ENCODE measurements at regions not wholly inside any gene's neighbourhood (a gene's known extent, or its start where the extent isn't known, plus 50 kb on each side); places are given as distances from the start of the nearest gene placed in this dataset.

DNA sequence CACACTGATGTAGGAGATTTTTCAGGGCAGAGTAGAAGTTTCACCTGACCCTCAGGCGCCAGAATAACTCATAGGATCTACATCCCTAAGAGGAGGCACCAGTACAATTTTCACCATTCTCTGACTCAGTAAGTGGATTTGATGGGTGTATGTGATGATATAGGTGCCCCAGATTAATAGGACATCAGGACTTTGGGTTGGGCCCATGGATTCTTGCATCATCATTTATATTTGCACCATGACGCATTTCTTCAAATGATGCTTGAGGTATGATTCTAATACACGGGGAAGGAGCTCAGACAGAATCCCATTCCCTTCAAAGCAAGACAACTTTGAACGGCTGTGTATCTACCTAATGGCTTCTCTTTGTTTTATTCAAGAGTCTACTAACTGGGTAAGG lies 173.2 kb downstream of the TMEM114 start:
- intact Hi-C loops (cut with DNase I): no loop called here
- no peaks in the 10 kb centered on the region for H3K9me3 ChIP-seq (replicated peaks in 1 of 3)
- H3K36me3 ChIP-seq (replicated peaks in 1 of 2): no peaks in the 10 kb centered on the region
- H3K27me3 ChIP-seq: no peaks in the 10 kb centered on the region
- 65 to 70% (median 69%) methylated on average over 4 of the region's 4 CpGs for WGBS, 4 donors
- H3K4me1 ChIP-seq (replicated peaks in 1 of 2): no peaks in the 10 kb centered on the region
- DNase-seq: no peak
- no peak overlapping the region for H3K27ac ChIP-seq
- TF ChIP-seq POLR2A (IDR thresholded peaks at IDR 0.05): no peak
- TF ChIP-seq, protein P1, sequence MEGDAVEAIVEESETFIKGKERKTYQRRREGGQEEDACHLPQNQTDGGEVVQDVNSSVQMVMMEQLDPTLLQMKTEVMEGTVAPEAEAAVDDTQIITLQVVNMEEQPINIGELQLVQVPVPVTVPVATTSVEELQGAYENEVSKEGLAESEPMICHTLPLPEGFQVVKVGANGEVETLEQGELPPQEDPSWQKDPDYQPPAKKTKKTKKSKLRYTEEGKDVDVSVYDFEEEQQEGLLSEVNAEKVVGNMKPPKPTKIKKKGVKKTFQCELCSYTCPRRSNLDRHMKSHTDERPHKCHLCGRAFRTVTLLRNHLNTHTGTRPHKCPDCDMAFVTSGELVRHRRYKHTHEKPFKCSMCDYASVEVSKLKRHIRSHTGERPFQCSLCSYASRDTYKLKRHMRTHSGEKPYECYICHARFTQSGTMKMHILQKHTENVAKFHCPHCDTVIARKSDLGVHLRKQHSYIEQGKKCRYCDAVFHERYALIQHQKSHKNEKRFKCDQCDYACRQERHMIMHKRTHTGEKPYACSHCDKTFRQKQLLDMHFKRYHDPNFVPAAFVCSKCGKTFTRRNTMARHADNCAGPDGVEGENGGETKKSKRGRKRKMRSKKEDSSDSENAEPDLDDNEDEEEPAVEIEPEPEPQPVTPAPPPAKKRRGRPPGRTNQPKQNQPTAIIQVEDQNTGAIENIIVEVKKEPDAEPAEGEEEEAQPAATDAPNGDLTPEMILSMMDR (IDR thresholded peaks at IDR 0.05): no peak
- no peak overlapping the region for H3K4me3 ChIP-seq

DNA sequence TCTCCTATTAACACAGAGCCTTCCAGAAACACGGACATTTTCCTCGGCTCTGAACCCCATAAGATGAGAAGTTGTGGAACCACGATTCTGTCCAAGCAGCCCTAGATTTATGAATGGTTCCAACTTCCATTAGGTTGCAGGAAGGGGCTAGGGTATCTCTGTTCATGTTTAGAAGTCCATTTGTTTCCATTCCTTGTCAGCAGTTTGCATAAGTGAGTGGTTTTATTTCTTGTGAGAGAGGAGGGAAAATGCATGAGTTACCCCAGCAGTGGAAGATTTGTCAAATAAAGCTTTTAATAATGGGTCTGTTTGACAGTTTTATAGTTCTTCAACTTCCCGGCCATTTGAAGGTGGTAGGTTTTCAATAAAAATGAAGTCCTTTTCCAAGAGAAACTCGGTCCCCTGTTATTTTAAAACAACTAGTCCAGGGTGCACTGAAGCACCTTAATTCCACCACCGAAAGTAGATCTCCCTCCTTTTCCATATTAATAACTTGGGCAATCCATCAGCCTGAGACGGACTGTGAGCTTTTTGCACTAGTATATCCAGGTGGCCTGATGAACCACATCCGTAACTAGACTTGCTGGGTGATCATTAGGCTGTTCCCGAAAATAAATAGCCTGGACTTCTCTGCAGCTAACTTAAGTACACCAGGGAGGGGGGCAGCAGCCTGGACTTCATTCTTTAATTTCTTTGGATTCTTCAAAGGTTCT lies 181.3 kb downstream of the TMEM114 start:
- no peak for DNase-seq
- 36 to 51% (median 41%) methylated on average over 8 to 9 of the region's 9 CpGs for WGBS, 4 donors
- Histone ChIP-seq H3K4me1 (replicated peaks in 1 of 2) (no peaks in the 10 kb centered on the region), H3K27me3 (no peaks in the 10 kb centered on the region), H3K27ac (no peak overlapping the region), H3K9me3 (replicated peaks in 1 of 3) (no peaks in the 10 kb centered on the region), H3K36me3 (replicated peaks in 1 of 2) (no peaks in the 10 kb centered on the region), H3K4me3 (no peak overlapping the region)
- intact Hi-C loops (cut with DNase I): no loop called here
- TF ChIP-seq POLR2A (IDR thresholded peaks at IDR 0.05): no peak
- TF ChIP-seq, protein P1 (IDR thresholded peaks at IDR 0.05): no peak

DNA sequence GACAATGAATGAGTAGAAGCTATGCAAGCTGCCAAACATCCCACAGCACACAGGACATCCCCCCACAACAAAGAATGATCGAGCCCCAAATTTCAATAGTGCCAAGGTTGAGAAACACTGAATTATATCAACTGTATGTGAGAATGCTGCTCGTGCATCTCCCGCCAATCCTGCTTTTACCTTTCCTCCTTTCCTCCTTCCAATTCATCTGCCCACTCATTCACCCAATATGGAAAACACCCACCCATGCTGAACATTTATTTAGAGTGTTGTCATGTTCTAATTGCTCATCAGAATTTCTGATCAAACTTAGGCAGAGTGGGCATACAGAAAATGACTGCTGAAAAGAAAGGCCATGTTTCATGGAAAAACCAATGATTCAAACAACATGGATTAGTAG lies 183.0 kb downstream of the TMEM114 start:
- Histone ChIP-seq H3K36me3 (replicated peaks in 1 of 2) (no peaks in the 10 kb centered on the region), H3K9me3 (replicated peaks in 1 of 3) (no peaks in the 10 kb centered on the region), H3K4me3 (no peak overlapping the region), H3K4me1 (replicated peaks in 1 of 2) (no peaks in the 10 kb centered on the region), H3K27ac (no peak overlapping the region), H3K27me3 (no peaks in the 10 kb centered on the region)
- WGBS, 4 donors: 67 to 80% (median 73%) methylated on average over 3 of the region's 3 CpGs
- intact Hi-C loops (cut with DNase I): no loop called here
- TF ChIP-seq POLR2A (IDR thresholded peaks at IDR 0.05): no peak
- TF ChIP-seq, protein P1 (IDR thresholded peaks at IDR 0.05): no peak
- DNase-seq: no peak

DNA sequence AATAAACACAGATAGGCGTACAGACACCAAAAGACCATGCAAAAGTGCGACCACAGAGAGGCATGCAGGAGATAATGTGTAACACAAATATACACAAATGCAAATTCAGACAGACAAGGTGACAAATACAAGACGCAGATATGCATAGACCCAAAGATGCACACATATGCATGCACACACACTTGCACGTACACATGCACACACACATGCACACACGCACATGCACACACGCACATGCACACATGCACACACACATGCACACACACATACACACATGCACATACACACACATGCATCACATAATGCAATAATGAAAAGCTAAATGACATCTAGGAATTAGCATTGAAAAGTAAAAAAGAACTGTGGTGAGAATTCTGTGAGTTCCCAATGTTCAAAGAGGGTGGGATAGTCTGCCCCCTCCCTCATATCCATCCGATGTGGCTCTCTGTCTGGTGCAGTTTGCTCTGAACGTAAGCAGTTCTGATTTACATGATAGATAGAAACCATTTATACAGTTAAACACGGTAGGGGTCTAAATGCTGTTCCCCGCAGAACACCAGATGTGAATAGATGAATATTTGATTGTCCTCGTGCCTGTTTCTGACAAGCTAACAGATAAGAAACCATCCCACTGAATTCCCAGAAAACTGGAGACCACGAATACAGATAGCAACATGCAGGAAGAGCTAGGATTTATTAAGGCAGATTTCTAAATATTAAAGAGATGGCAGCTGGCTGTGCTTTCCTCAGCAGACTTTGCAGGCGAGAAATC lies 186.1 kb downstream of the TMEM114 start:
- no peak for TF ChIP-seq POLR2A (IDR thresholded peaks at IDR 0.05)
- TF ChIP-seq, protein P1 (IDR thresholded peaks at IDR 0.05): no peak
- H3K36me3 ChIP-seq (replicated peaks in 1 of 2): no peaks in the 10 kb centered on the region
- no peaks in the 10 kb centered on the region for H3K9me3 ChIP-seq (replicated peaks in 1 of 3)
- H3K27me3 ChIP-seq: no peaks in the 10 kb centered on the region
- no peak overlapping the region for H3K4me3 ChIP-seq
- H3K4me1 ChIP-seq (replicated peaks in 1 of 2): no peaks in the 10 kb centered on the region
- no peak overlapping the region for H3K27ac ChIP-seq
- WGBS, 4 donors: 59 to 65% (median 63%) methylated on average over 13 of the region's 13 CpGs
- intact Hi-C loops (cut with DNase I): no loop called here
- no peak for DNase-seq

Measured in adrenal gland (tissue), 9 donors.